GM12892 (cell line): ENCODE measurements at regions not wholly inside any gene's neighbourhood (a gene's known extent, or its start where the extent isn't known, plus 50 kb on each side); places are given as distances from the start of the nearest gene placed in this dataset.

Experiments used
- POLR2A ChIP-seq: IDR thresholded peaks from 2 replicates; pipeline ENCODE4 v1.6.1; 2011; ENCODE audit warnings: low read depth, low read length, control low read depth
- POLR2AphosphoS5 ChIP-seq: IDR thresholded peaks from 2 replicates; pipeline ENCODE4 v1.6.1; 2011; ENCODE audit warnings: low read depth, low read length, control low read depth

DNA sequence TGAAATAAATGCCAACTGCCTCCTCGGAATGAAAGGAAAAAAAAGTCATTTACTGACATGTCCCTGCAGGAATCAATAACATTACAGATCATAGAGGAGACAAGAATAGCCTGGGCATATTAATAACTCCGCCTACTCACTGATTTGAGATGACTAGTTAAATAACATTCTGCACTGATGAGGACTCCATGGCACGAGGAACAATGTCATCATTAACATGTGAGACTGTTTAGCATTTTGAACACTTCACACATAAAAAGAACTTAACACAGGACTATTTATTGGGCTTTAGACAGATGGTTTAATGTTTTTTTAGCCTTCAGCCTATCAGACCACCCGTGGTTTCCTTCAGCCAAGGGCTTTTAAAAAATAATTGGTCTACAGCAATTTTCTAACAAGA lies 170.1 kb downstream of the OLFM4 start:
- TF ChIP-seq POLR2A = no peak
- TF ChIP-seq POLR2AphosphoS5 = no peak
